PC-9 (cell line): ENCODE measurements at regions not wholly inside any gene's neighbourhood (a gene's known extent, or its start where the extent isn't known, plus 50 kb on each side); places are given as distances from the start of the nearest gene placed in this dataset.

Experiments
- CTCF ChIP-seq: fragments of 200-600 bp; sonication (generic); conservative IDR thresholded peaks from 2 replicates; pipeline ENCODE4 v1.6.1; 2017; ENCODE audit warnings: mixed run types, antibody characterized with exemption, mild to moderate bottlenecking, moderate library complexity
- EZH2 ChIP-seq: fragments of 200-600 bp; sonication (generic); IDR thresholded peaks from 2 replicates; pipeline ENCODE4 v1.8.0; 2017; ENCODE audit warnings: antibody characterized with exemption, low read depth

GRCh38 chr11:15893080-15893492 lies 463.3 kb downstream of the SOX6 start:
- no peak for TF ChIP-seq CTCF
- TF ChIP-seq EZH2: no peak
